IPS-20b (cell line): ENCODE measurements at regions not wholly inside any gene's neighbourhood (a gene's known extent, or its start where the extent isn't known, plus 50 kb on each side); places are given as distances from the start of the nearest gene placed in this dataset.

Experiments used
- H3K27ac ChIP-seq: one replicate; pipeline ENCODE4 v1.5.1; 2013; ENCODE audit warnings: low read length
- H3K27me3 ChIP-seq: 2 replicates; pipeline ENCODE4 v1.6.1; 2013; ENCODE audit warnings: mild to moderate bottlenecking, low read length, inconsistent platforms; ENCODE audit not compliant: insufficient read depth
- H3K36me3 ChIP-seq: 2 replicates; pipeline ENCODE4 v1.6.1; 2013; ENCODE audit warnings: low read depth, mild to moderate bottlenecking, inconsistent platforms, low read length, moderate library complexity; ENCODE audit not compliant: insufficient read depth
- H3K4me1 ChIP-seq: 2 replicates; pipeline ENCODE4 v1.6.1; 2013; ENCODE audit warnings: mild to moderate bottlenecking, control low read depth, inconsistent platforms, low read length, moderate library complexity; ENCODE audit not compliant: insufficient read depth
- H3K4me3 ChIP-seq: 2 replicates; pipeline ENCODE4 v1.5.1; 2013; ENCODE audit warnings: mild to moderate bottlenecking, low read length, inconsistent platforms
- H3K9ac ChIP-seq: 2 replicates; pipeline ENCODE4 v1.6.1; 2013; ENCODE audit warnings: low read depth, mild to moderate bottlenecking, inconsistent platforms, low read length, moderate library complexity
- H3K9me3 ChIP-seq: 2 replicates; pipeline ENCODE4 v1.6.1; 2013; ENCODE audit warnings: mild to moderate bottlenecking, low read depth, low read length, inconsistent platforms; ENCODE audit not compliant: insufficient read depth

GRCh38 chr7:108824840-108825580 is 255.3 kb downstream of the DNAJB9 start:
- no peaks in the 10 kb centered on the region for H3K4me1 ChIP-seq
- no peak overlapping the region for H3K27ac ChIP-seq
- no peaks in the 10 kb centered on the region for H3K9me3 ChIP-seq
- H3K4me3 ChIP-seq = no peak overlapping the region
- H3K9ac ChIP-seq = no peak overlapping the region
- no peaks in the 10 kb centered on the region for H3K36me3 ChIP-seq
- H3K27me3 ChIP-seq = no peaks in the 10 kb centered on the region

- no peaks in the 10 kb centered on the region for H3K27me3 ChIP-seq
- H3K9ac ChIP-seq = no peak overlapping the region
- H3K36me3 ChIP-seq = no peaks in the 10 kb centered on the region
- H3K27ac ChIP-seq = no peak overlapping the region
- H3K4me1 ChIP-seq = no peaks in the 10 kb centered on the region
- no peaks in the 10 kb centered on the region for H3K9me3 ChIP-seq
- H3K4me3 ChIP-seq = no peak overlapping the region
Observed at GRCh38 chr7:108825581-108825909, 255.9 kb downstream of the DNAJB9 start.

GRCh38 chr7:108836256-108836655 is 266.6 kb downstream of the DNAJB9 start:
- Histone ChIP-seq H3K9me3 (peaks cover 2% of the 10 kb centered on the region), H3K4me3 (no peak overlapping the region), H3K9ac (no peak overlapping the region), H3K4me1 (no peaks in the 10 kb centered on the region), H3K36me3 (no peaks in the 10 kb centered on the region), H3K27me3 (no peaks in the 10 kb centered on the region), H3K27ac (no peak overlapping the region)

GRCh38 chr7:108838198-108838597 is 268.5 kb downstream of the DNAJB9 start:
- Histone ChIP-seq H3K36me3 (no peaks in the 10 kb centered on the region), H3K9me3 (peaks cover 2% of the 10 kb centered on the region), H3K4me3 (no peak overlapping the region), H3K27ac (no peak overlapping the region), H3K27me3 (no peaks in the 10 kb centered on the region), H3K4me1 (no peaks in the 10 kb centered on the region), H3K9ac (no peak overlapping the region)

- H3K27ac ChIP-seq = no peak overlapping the region
- H3K4me1 ChIP-seq = no peaks in the 10 kb centered on the region
- no peak overlapping the region for H3K9ac ChIP-seq
- peaks cover 2% of the 10 kb centered on the region; the same call in 1 of the 2 replicates for H3K9me3 ChIP-seq
- no peaks in the 10 kb centered on the region for H3K36me3 ChIP-seq
- no peak overlapping the region for H3K4me3 ChIP-seq
- H3K27me3 ChIP-seq = no peaks in the 10 kb centered on the region
Observed at GRCh38 chr7:108839076-108839475, 269.4 kb downstream of the DNAJB9 start.

- no peak overlapping the region for H3K27ac ChIP-seq
- no peaks in the 10 kb centered on the region for H3K27me3 ChIP-seq
- H3K4me3 ChIP-seq = no peak overlapping the region
- no peaks in the 10 kb centered on the region for H3K9me3 ChIP-seq
- no peaks in the 10 kb centered on the region for H3K36me3 ChIP-seq
- H3K4me1 ChIP-seq = no peaks in the 10 kb centered on the region
- no peak overlapping the region for H3K9ac ChIP-seq
Observed at GRCh38 chr7:108845951-108846350, 276.3 kb downstream of the DNAJB9 start.

- Histone ChIP-seq H3K36me3 (no peaks in the 10 kb centered on the region), H3K9ac (no peak overlapping the region), H3K4me3 (no peak overlapping the region), H3K27me3 (no peaks in the 10 kb centered on the region), H3K9me3 (no peaks in the 10 kb centered on the region), H3K27ac (no peak overlapping the region), H3K4me1 (no peaks in the 10 kb centered on the region)
Observed at GRCh38 chr7:108846471-108846870, 276.8 kb downstream of the DNAJB9 start.

GRCh38 chr7:108848486-108848885 is 278.8 kb downstream of the DNAJB9 start:
- no peak overlapping the region for H3K4me3 ChIP-seq
- no peaks in the 10 kb centered on the region for H3K4me1 ChIP-seq
- no peaks in the 10 kb centered on the region for H3K9me3 ChIP-seq
- H3K27ac ChIP-seq = no peak overlapping the region
- H3K36me3 ChIP-seq = no peaks in the 10 kb centered on the region
- H3K9ac ChIP-seq = no peak overlapping the region
- no peaks in the 10 kb centered on the region for H3K27me3 ChIP-seq

GRCh38 chr7:108860615-108861014 is 290.9 kb downstream of the DNAJB9 start:
- Histone ChIP-seq H3K27me3 (no peaks in the 10 kb centered on the region), H3K4me1 (no peaks in the 10 kb centered on the region)

GRCh38 chr7:108861071-108861470 is 291.4 kb downstream of the DNAJB9 start:
- Histone ChIP-seq H3K9me3 (peaks cover 16% of the 10 kb centered on the region; the same call in 1 of the 2 replicates), H3K27me3 (no peaks in the 10 kb centered on the region), H3K9ac (no peak overlapping the region), H3K27ac (no peak overlapping the region), H3K4me1 (no peaks in the 10 kb centered on the region), H3K4me3 (no peak overlapping the region), H3K36me3 (no peaks in the 10 kb centered on the region)

More at GRCh38 chr7:108860615-108861014, 290.9 kb downstream of the DNAJB9 start:
- Histone ChIP-seq H3K9me3 (peaks cover 16% of the 10 kb centered on the region; the same call in 1 of the 2 replicates), H3K27ac (no peak overlapping the region), H3K4me3 (no peak overlapping the region), H3K9ac (no peak overlapping the region), H3K36me3 (no peaks in the 10 kb centered on the region)

GRCh38 chr7:108863227-108863848 is 293.7 kb downstream of the DNAJB9 start:
- H3K4me3 ChIP-seq = no peak overlapping the region
- no peaks in the 10 kb centered on the region for H3K4me1 ChIP-seq
- H3K27ac ChIP-seq = no peak overlapping the region
- H3K27me3 ChIP-seq = no peaks in the 10 kb centered on the region
- H3K9ac ChIP-seq = no peak overlapping the region
- H3K9me3 ChIP-seq = peaks cover 16% of the 10 kb centered on the region; the same call in 1 of the 2 replicates
- no peaks in the 10 kb centered on the region for H3K36me3 ChIP-seq

- Histone ChIP-seq H3K27me3 (no peaks in the 10 kb centered on the region), H3K36me3 (no peaks in the 10 kb centered on the region), H3K4me1 (no peaks in the 10 kb centered on the region)
Observed at GRCh38 chr7:108869070-108869469, 299.4 kb downstream of the DNAJB9 start.

More at GRCh38 chr7:108869070-108869469, 299.4 kb downstream of the DNAJB9 start:
- Histone ChIP-seq H3K27ac (no peak overlapping the region), H3K9ac (no peak overlapping the region), H3K4me3 (no peak overlapping the region), H3K9me3 (peaks cover 9% of the 10 kb centered on the region)
